MM.1S (cell line): ENCODE measurements at regions not wholly inside any gene's neighbourhood (a gene's known extent, or its start where the extent isn't known, plus 50 kb on each side); places are given as distances from the start of the nearest gene placed in this dataset.

Experiments
- CTCF ChIP-seq: fragments of 300-600 bp; sonication (generic); IDR thresholded peaks from 2 replicates; pipeline ENCODE4 v1.5.1; 2016; ENCODE audit warnings: antibody characterized with exemption, low read length, mixed read lengths
- EZH2 ChIP-seq: fragments of 300-600 bp; sonication (generic); optimal IDR thresholded peaks from 2 replicates; pipeline ENCODE3; 2017; ENCODE audit warnings: low read depth, mild to moderate bottlenecking, antibody characterized with exemption, low read length, mixed read lengths
- EZH2phosphoT487 ChIP-seq: fragments of 300-600 bp; sonication (generic); IDR thresholded peaks from 2 replicates; pipeline ENCODE4 v1.6.1; 2018; ENCODE audit warnings: antibody characterized with exemption, low read length

GRCh38 chr3:95899911-95900310, 914.5 kb upstream of the EPHA6 start:
- TF ChIP-seq CTCF = no peak
- no peak for TF ChIP-seq EZH2phosphoT487
- TF ChIP-seq EZH2 = no peak
